ENCODE measurements at regions not wholly inside any gene's neighbourhood (a gene's known extent, or its start where the extent isn't known, plus 50 kb on each side); places are given as distances from the start of the nearest gene placed in this dataset.

DNA sequence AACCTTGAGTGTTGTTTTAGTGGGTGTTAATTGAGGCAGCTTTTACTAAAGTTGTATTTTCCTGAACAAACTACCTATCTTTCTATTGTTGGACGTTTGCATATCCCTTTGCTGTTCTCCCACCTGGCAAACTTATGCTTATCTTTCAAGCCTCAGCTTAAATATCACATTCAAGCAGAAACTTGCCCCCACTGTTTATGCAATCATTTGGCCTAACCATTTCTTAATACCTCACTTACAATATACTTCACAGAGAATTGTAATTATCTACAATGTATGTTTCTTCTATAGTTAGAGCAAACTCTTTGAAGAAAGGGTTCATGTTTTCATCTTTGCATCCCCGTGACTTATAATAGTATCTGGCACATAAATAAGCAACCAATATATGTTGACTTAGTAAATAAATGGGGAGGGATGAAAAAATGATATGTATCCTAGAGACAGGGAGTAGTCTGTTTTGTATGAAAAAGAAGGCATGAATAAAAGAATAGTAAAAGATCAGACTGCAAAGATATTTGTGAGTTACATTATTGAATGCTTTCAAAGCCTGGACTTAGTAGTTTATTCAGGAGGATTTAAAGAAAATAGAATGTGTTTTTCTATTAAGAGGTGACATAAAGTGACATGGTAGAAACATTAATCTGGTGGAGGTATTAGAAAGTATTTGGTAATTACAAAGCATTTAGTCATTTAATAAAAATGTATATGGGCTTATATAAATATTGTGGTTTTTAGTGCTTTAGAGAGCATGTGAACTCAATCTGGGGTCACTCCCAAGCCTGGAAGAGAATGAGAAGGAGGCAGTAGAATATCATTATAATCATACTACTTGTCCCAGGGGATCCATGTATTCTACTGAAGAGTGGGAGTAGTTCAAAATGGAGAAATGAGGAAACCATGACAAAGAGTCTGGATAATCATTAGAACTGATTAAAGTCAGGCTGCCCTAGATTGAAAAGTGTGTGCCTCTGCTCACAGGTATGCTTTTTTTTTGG is 60.0 kb upstream of the DCBLD2 start:
- Histone ChIP-seq H4K8ac (replicated peaks; ENCODE audit: insufficient read length, low read depth, low read length) (no peak overlapping the region), H3K79me1 (ENCODE audit: insufficient read depth, low read depth, low read length, poor library complexity, severe bottlenecking) (no peaks in the 10 kb centered on the region), H2BK15ac (ENCODE audit: low read depth, low read length) (no peak overlapping the region), H3K27ac (ENCODE audit: insufficient read length, low read depth, low read length) (no peak overlapping the region), H3K9me3 (ENCODE audit: control insufficient read depth, low read depth, low read length) (no peaks in the 10 kb centered on the region), H2BK20ac (ENCODE audit: low read depth, low read length, poor library complexity, severe bottlenecking) (no peak overlapping the region), H2BK12ac (ENCODE audit: insufficient read length, low read depth, low read length) (no peak overlapping the region), H3K56ac (ENCODE audit: insufficient read length, low read depth, low read length) (no peak overlapping the region), H2BK120ac (ENCODE audit: low read depth, low read length, poor library complexity, severe bottlenecking) (no peak overlapping the region), H3K14ac (ENCODE audit: insufficient read depth, low read length) (no peak overlapping the region), H4K20me1 (ENCODE audit: control insufficient read depth, insufficient read depth, insufficient read length) (no peaks in the 10 kb centered on the region), H3K23ac (ENCODE audit: insufficient read length, low read depth, low read length) (no peak overlapping the region), H3K27me3 (ENCODE audit: insufficient read depth, low read length) (no peaks in the 10 kb centered on the region), H4K91ac (ENCODE audit: insufficient read length, low read depth, low read length) (no peak overlapping the region), H3K23me2 (ENCODE audit: insufficient read length, low read depth, low read length, poor library complexity, severe bottlenecking) (no peaks in the 10 kb centered on the region), H3K4me2 (ENCODE audit: insufficient read depth, insufficient read length, low read length) (no peak overlapping the region), H3T11ph (ENCODE audit: low read length) (no peak overlapping the region), H4K5ac (ENCODE audit: insufficient read length, low read depth, low read length) (no peak overlapping the region), H3K4ac (ENCODE audit: low read depth, low read length) (no peak overlapping the region), H2AFZ (ENCODE audit: low read length) (no peak overlapping the region), H3K79me2 (ENCODE audit: insufficient read depth, low read length) (no peaks in the 10 kb centered on the region), H2AK5ac (ENCODE audit: insufficient read length, low read length) (no peak overlapping the region), H3K9ac (ENCODE audit: extremely low read depth, insufficient read length, low read length) (no peak overlapping the region), H2BK5ac (ENCODE audit: insufficient read length, low read length) (no peak overlapping the region), H3K18ac (ENCODE audit: insufficient read length, low read depth, low read length) (no peak overlapping the region), H3K4me1 (ENCODE audit: insufficient read depth, low read length) (no peaks in the 10 kb centered on the region)
- H3K36me3 Mint-ChIP-seq (ENCODE audit: insufficient read depth in 1 of 3, low read depth in 3 of 3) = no peaks in the 10 kb centered on the region
- TF ChIP-seq, protein P1, sequence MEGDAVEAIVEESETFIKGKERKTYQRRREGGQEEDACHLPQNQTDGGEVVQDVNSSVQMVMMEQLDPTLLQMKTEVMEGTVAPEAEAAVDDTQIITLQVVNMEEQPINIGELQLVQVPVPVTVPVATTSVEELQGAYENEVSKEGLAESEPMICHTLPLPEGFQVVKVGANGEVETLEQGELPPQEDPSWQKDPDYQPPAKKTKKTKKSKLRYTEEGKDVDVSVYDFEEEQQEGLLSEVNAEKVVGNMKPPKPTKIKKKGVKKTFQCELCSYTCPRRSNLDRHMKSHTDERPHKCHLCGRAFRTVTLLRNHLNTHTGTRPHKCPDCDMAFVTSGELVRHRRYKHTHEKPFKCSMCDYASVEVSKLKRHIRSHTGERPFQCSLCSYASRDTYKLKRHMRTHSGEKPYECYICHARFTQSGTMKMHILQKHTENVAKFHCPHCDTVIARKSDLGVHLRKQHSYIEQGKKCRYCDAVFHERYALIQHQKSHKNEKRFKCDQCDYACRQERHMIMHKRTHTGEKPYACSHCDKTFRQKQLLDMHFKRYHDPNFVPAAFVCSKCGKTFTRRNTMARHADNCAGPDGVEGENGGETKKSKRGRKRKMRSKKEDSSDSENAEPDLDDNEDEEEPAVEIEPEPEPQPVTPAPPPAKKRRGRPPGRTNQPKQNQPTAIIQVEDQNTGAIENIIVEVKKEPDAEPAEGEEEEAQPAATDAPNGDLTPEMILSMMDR (conservative IDR thresholded peaks at IDR 0.05) = no peak
- no CpG with 5 or more reads among the region's 2 CpGs for WGBS (ENCODE audit: extremely low coverage, insufficient read length, low lambda C conversion rate)
- H3K4me3 Mint-ChIP-seq = no peak overlapping the region
- H3K27me3 Mint-ChIP-seq (ENCODE audit: low read depth) = no peaks in the 10 kb centered on the region
- H3K9me3 Mint-ChIP-seq = no peaks in the 10 kb centered on the region
- no peaks in the 10 kb centered on the region for H3K4me1 Mint-ChIP-seq
- no peak overlapping the region for H3K27ac Mint-ChIP-seq
- DNase-seq = no peak
